ENCODE measurements at regions not wholly inside any gene's neighbourhood (a gene's known extent, or its start where the extent isn't known, plus 50 kb on each side); places are given as distances from the start of the nearest gene placed in this dataset.

GRCh38 chr13:84491952-84492351 is 609.7 kb upstream of the SLITRK1 start:
- no peak for DNase-seq

- DNase-seq = no peak
These were observed 605.5 kb upstream of the SLITRK1 start for GRCh38 chr13:84487752-84488151.

- no peak for DNase-seq
These were observed 599.7 kb upstream of the SLITRK1 start for GRCh38 chr13:84481958-84482357.

- no peak for DNase-seq
These were observed 597.4 kb upstream of the SLITRK1 start for GRCh38 chr13:84479656-84480055.

- DNase-seq = no peak
These were observed 588.3 kb upstream of the SLITRK1 start for GRCh38 chr13:84470528-84470927.

- no peak for DNase-seq
These were observed 584.2 kb upstream of the SLITRK1 start for GRCh38 chr13:84466461-84466860.

GRCh38 chr13:84460989-84461388 is 578.7 kb upstream of the SLITRK1 start:
- DNase-seq = no peak

GRCh38 chr13:84455143-84455905 is 573.0 kb upstream of the SLITRK1 start:
- DNase-seq = no peak

- DNase-seq = no peak
These were observed 565.3 kb upstream of the SLITRK1 start for GRCh38 chr13:84447640-84447978.

GRCh38 chr13:84446972-84447639 is 564.8 kb upstream of the SLITRK1 start:
- DNase-seq = no peak

GRCh38 chr13:84445776-84446175 is 563.5 kb upstream of the SLITRK1 start:
- DNase-seq = no peak

GRCh38 chr13:84443463-84443862 is 561.2 kb upstream of the SLITRK1 start:
- DNase-seq = no peak

- DNase-seq = no peak
These were observed 556.8 kb upstream of the SLITRK1 start for GRCh38 chr13:84439108-84439507.

GRCh38 chr13:84433024-84433423 is 550.8 kb upstream of the SLITRK1 start:
- DNase-seq = no peak

- DNase-seq = no peak
These were observed 549.4 kb upstream of the SLITRK1 start for GRCh38 chr13:84431646-84432045.

GRCh38 chr13:84430446-84430845 is 548.2 kb upstream of the SLITRK1 start:
- no peak for DNase-seq

- DNase-seq = no peak
These were observed 547.7 kb upstream of the SLITRK1 start for GRCh38 chr13:84430015-84430414.

GRCh38 chr13:84418041-84418440 is 535.8 kb upstream of the SLITRK1 start:
- DNase-seq = no peak

GRCh38 chr13:84417416-84417815 is 535.1 kb upstream of the SLITRK1 start:
- DNase-seq = no peak

GRCh38 chr13:84413016-84413415 is 530.7 kb upstream of the SLITRK1 start:
- no peak for DNase-seq

GRCh38 chr13:84405286-84405685 is 523.0 kb upstream of the SLITRK1 start:
- DNase-seq = no peak

GRCh38 chr13:84400706-84401105 is 518.4 kb upstream of the SLITRK1 start:
- no peak for DNase-seq

GRCh38 chr13:84399320-84400085 is 517.2 kb upstream of the SLITRK1 start:
- no peak for DNase-seq
